ENCODE measurements at regions not wholly inside any gene's neighbourhood (a gene's known extent, or its start where the extent isn't known, plus 50 kb on each side); places are given as distances from the start of the nearest gene placed in this dataset.

DNA sequence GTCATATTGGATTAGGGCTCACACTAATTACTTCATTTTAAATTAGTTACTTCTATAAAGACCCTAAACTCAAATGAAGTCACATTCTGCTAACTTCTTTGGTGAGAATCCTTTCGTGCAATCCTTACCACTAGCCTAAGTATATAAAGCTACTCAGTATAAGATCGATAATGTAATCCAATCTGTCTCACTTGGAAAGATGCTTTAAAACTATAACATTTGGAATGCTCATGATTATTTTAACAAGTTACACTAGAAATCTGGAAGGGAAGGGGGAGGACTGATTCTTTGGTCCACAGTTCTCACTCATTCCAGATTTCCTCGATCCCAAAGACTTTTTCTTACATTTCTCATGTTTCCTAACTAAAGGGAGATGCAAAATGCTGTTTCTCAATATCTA is 336.4 kb upstream of the SLIT2 start:
- in situ Hi-C loops (cut with MboI; ENCODE audit: low sequenced_read_pairs), result no loop called here

DNA sequence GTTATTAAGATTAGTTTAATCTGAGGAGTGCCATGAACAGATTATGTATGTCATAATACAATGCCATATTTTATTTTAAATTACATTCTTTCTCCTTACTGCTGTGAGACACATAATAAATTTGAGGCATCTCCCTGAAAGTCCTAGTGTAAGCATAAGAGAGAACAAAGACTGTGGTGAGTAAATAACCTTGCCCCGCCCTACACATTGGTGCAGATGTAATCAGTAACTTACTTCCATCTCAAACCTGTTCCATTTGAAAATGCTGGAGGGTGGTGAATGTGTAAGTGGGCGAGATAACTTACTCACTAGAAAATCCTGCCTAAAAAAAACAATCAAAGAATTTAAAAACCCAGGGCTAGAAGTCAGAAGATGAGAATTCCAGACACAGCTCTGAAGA is 338.1 kb upstream of the SLIT2 start:
- in situ Hi-C loops (cut with MboI; ENCODE audit: low sequenced_read_pairs), result no loop called here

DNA sequence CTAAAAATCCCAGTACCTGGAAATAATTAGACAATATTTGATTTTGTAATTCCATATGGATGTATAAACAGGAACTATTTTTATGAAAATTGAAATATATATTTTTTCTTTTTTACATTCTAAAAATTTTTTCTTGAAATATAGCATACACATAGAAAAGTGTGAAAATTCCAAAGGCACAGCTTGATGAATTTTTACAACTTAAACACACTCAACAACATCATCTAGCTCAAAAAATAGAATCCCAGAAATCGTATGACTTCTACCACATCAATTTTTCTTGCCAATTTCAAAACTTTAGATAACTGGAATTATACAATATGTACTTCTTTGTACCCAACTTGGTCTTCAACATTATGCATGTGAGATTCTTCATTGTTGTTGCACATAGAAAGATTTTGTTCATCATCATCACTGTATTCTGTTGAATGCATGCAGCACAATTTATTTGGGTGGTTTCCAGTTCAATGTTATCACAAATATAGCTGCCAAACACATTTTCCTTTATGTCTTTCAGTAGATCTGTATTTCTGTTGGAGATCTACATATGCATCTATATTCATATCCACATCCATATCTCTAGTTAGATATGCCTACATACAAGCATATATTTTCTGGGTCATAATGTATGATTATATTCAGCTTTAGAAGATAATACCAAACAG is 340.7 kb upstream of the SLIT2 start:
- in situ Hi-C loops (cut with MboI; ENCODE audit: low sequenced_read_pairs), result no loop called here

DNA sequence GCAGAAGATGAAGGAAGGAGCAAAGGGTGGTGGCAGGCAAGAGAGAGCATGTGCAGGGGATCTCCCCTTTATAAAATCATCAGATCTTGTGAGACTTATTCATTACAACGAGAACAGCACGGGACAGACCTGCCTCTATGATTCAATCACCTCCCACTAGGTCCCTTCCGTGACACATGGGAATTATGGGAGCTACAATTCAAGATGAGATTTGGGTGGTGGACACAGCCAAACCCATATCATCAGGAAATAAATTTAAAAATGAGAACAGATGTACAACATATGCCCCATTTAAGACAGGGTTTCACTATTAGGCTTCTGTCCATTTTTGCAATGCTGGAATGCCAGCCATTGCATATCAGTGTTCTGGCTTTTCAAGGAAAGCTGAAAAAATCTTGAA is 346.7 kb upstream of the SLIT2 start:
- in situ Hi-C loops (cut with MboI; ENCODE audit: low sequenced_read_pairs), result no loop called here

DNA sequence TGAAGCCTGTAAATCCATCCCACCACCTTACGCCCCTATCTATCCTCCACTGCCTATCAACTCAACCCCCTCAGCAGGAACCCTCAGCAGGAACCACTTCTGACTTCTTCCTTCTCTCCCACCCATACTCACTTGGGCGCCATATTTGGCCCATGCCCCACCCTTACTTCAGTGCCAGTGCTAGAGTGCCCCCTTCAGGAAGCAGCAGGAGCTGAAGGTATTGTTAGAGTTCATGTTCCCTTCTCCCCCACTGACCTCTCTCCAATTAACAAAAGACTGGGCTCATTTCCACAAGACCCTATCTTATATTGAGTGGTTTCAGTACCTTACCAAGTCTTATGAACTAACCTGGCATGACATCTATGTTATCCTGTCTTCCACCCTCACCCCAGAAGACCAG is 363.1 kb upstream of the SLIT2 start:
- in situ Hi-C loops (cut with MboI; ENCODE audit: low sequenced_read_pairs), result no loop called here

DNA sequence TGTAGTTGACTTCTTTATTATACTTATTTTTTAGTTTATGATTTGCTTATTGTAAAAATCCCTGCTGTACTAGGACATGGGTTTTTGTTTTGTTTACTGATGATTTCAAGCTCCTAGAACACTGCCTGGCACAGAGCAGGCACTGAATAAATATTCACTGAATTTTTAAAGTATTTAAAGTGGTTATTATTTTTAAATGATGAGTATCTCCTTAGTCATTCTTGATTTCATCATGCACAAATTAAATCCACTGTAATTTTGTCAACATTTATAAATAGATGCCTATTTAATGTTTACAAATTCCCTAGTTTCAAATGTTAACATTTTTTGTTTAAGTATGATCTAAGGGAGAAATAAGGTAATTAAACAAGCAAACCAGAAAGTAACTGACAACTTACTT is 367.9 kb upstream of the SLIT2 start:
- in situ Hi-C loops (cut with MboI; ENCODE audit: low sequenced_read_pairs), result no loop called here

GRCh38 chr4:19880206-19880605 is 371.5 kb upstream of the SLIT2 start:
- in situ Hi-C loops (cut with MboI; ENCODE audit: low sequenced_read_pairs), result no loop called here

DNA sequence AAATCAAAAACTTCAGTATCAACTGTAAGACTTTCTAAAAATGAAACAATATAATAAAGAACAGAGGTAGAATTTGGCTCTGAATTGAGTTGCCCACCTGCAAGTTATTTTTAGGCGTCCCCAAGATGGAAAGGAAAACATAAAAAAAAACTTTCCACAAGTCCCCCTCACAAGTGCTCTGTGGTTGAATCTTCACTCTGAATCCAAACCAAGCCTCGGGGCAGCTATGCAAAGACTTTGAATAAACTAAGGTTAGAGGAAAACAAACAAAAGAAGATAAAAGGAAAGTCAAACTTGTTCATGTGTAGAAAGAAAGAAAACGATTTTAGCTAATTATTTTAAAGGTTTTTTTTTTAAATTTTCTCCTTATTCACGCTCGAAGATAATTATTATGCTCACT is 372.4 kb upstream of the SLIT2 start:
- in situ Hi-C loops (cut with MboI; ENCODE audit: low sequenced_read_pairs), result no loop called here

- in situ Hi-C loops (cut with MboI; ENCODE audit: low sequenced_read_pairs), result no loop called here
Measured at GRCh38 chr4:19857991-19858390, 393.7 kb upstream of the SLIT2 start.

DNA sequence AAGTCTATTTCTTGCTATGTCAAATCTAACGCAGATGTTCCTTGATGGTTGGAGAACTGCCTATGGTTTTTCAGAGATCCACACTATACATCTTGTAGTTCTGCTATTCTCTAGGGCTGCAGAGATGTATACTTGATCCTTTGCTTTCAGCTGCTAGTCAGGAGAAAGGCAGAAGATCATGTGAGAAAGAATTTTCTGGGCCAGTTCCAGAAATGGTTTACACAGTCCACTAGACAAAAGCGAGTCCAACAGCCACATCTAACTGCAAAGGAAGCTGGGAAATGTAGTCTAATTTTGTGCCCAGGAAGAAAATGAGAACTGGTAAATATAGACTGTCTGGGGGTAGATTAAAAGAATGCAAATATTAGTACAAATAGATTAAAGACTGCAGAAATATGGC is 394.3 kb upstream of the SLIT2 start:
- in situ Hi-C loops (cut with MboI; ENCODE audit: low sequenced_read_pairs), result no loop called here

DNA sequence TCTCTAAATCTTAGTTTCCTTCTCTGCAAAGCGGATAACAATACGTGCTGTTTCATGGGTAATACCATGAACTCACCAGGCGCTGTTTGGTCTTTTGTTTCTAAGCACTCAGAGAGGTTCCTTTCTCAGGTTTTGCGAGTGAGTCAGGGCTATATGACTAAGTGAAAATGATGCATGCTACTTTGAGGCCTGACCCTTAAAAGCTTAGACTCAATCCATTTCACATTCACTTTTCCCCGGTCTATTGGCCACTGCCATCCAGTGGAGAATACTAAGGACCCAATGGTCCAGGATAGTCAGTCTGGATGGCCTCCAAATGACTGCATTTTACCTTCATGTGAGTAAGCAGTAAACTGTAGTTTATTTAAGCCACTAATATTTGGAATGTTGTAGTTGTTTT is 400.8 kb upstream of the SLIT2 start:
- in situ Hi-C loops (cut with MboI; ENCODE audit: low sequenced_read_pairs), result no loop called here

- in situ Hi-C loops (cut with MboI; ENCODE audit: low sequenced_read_pairs), result no loop called here
Measured at GRCh38 chr4:19844446-19844845, 407.3 kb upstream of the SLIT2 start.

DNA sequence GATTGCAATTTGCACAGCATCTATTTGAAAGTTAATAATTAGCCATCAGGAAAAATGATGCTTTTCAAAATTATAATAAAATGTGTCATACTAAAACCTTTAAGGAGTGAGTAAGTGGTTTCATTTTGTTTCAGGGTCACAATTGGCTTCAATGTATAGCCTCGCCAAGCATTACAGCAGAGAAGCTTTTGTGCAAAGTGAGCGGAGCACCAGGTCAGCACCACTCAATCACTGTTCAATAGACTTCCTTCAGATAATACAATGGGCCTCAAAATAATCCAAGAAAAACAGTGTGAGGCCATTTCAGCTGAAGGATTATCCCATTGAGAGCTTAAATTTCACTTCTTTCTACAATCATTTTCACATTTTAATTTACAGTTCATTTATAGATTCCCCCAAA is 409.2 kb upstream of the SLIT2 start:
- in situ Hi-C loops (cut with MboI; ENCODE audit: low sequenced_read_pairs), result no loop called here

DNA sequence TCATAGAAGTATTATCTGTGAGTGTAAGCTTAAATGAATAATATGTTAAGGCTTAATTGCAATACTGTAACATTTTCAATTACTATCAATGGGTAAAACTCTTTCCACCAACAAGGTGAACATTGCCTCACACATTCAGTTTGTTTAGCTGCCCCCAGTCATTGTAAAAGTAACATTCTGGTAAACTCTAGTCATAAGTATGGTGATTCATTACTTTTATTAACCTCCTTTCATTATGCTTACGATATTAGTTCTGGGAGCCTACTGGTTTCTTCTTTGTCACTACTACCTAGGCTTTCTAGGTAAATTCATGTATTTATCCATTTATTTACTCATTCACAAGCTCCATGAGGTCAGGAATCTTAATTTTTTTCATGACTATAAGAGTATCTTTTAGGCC is 412.8 kb upstream of the SLIT2 start:
- in situ Hi-C loops (cut with MboI; ENCODE audit: low sequenced_read_pairs), result no loop called here

DNA sequence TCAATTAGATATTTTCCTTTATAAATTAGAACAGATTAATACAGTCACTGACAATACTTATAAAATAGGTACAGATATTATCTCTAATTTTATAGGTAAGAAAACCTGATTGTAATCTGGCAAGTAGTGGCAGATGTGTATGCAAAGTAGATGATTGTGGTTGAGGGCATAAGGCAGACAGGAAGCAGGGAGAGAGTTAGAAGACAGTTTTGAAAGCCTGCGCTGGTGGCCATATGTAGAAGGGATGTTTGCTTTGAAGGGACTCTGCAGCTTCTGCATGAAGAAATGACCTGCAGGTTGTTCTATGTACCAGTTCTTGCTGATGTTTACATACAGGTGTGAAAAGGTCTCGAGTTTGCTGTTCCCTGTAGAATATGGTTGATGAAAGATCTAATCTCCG is 416.3 kb upstream of the SLIT2 start:
- in situ Hi-C loops (cut with MboI; ENCODE audit: low sequenced_read_pairs), result no loop called here

GRCh38 chr4:19832411-19832810 is 419.3 kb upstream of the SLIT2 start:
- in situ Hi-C loops (cut with MboI; ENCODE audit: low sequenced_read_pairs), result no loop called here

DNA sequence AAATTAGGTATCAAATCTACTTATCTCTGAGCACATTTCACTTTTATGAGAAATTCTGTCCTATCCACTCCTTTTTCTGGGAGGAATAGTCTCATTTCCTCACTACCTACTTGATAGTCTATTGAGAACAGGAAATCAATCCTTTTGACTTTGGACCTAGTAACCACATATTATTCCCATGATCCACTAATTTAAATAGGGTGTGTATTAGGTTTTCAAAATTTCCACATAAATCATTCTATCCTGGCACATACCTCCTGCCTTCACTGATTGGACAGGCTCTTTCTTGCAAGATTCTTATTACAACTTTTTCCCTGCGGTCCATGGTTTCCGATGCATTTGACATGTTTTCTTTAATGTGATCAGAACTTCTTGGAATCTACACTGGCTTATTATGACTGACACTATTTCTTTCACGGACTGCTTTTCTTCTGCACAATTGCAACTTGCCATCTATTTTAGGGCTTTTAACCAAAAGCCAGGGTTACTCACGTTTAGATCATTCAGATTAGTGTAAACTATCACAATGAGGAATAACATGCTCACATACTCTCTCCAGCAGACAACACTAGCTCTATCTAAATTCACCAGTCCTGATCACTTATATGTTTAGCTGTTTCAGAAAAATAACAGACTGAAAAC is 419.9 kb upstream of the SLIT2 start:
- in situ Hi-C loops (cut with MboI; ENCODE audit: low sequenced_read_pairs), result no loop called here

- in situ Hi-C loops (cut with MboI; ENCODE audit: low sequenced_read_pairs), result no loop called here
Measured at GRCh38 chr4:19829101-19829500, 422.6 kb upstream of the SLIT2 start.

GRCh38 chr4:19823781-19824180 is 427.9 kb upstream of the SLIT2 start:
- in situ Hi-C loops (cut with MboI; ENCODE audit: low sequenced_read_pairs), result no loop called here

- in situ Hi-C loops (cut with MboI; ENCODE audit: low sequenced_read_pairs), result no loop called here
Measured at GRCh38 chr4:19819737-19820136, 432.0 kb upstream of the SLIT2 start.

DNA sequence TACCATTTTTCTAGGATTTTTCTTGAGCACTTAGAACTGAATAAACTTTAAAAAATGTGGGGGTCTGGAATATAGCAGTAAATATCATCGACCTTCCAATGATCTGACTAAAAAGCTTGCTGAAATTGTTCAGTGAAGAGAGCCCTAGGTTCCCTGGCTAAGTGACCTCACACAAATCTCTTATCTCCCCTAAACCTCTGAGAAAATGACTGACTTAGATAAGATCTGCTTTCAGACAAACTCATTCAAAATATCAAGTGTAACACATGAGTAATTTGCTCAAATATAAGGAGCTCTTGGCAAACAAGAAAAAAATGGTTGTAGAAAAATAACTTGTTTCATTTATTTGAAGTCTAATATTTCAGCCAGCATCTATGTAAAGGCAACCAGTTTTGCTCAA is 441.7 kb upstream of the SLIT2 start:
- in situ Hi-C loops (cut with MboI; ENCODE audit: low sequenced_read_pairs), result no loop called here

GRCh38 chr4:19807505-19807904 is 444.2 kb upstream of the SLIT2 start:
- in situ Hi-C loops (cut with MboI; ENCODE audit: low sequenced_read_pairs), result no loop called here

DNA sequence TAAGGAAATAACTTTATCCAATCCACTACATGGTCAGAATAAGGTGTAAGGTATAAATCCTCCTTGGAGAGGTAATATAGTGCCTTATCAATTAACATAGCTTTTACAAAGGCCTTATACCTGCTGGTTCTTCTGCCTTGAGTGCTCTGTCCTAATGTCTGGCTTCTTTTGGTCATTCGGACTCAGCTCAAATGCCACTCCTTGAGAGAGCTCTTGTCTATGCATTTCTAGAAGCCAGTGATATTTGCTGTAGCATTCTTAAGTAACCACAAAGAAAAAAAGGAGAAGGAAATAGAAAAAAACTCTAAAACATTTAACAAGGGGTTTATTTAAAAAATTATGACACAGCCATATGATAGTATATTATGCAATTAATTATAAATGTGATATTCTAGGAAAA is 444.8 kb upstream of the SLIT2 start:
- in situ Hi-C loops (cut with MboI; ENCODE audit: low sequenced_read_pairs), result no loop called here

Data from HL-60/S4 treated with retinoic acid at 250 ng/mL for 4 days and 3 days (cell line).